ENCODE measurements at regions not wholly inside any gene's neighbourhood (a gene's known extent, or its start where the extent isn't known, plus 50 kb on each side); places are given as distances from the start of the nearest gene placed in this dataset.

DNA sequence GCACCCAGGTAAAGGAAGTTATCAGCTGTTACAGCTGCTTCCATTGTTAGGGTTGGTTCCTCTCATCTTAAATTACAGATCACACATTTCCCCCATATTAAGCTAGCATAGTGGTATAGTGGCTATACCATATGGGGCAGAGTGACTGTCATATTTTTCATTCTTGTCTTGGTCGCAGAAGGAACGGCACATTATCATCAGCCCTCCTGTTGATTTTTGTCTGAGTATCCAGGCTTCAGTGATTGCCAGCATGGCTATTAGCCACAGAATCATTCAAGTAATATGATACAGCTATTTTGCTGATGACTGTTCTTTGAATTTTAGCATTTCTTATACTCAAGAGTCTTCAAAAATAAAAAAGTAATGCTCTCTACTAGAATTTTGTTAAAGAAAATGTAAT is 240.9 kb downstream of the LIG4 start:
- TF ChIP-seq, protein P1, sequence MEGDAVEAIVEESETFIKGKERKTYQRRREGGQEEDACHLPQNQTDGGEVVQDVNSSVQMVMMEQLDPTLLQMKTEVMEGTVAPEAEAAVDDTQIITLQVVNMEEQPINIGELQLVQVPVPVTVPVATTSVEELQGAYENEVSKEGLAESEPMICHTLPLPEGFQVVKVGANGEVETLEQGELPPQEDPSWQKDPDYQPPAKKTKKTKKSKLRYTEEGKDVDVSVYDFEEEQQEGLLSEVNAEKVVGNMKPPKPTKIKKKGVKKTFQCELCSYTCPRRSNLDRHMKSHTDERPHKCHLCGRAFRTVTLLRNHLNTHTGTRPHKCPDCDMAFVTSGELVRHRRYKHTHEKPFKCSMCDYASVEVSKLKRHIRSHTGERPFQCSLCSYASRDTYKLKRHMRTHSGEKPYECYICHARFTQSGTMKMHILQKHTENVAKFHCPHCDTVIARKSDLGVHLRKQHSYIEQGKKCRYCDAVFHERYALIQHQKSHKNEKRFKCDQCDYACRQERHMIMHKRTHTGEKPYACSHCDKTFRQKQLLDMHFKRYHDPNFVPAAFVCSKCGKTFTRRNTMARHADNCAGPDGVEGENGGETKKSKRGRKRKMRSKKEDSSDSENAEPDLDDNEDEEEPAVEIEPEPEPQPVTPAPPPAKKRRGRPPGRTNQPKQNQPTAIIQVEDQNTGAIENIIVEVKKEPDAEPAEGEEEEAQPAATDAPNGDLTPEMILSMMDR (IDR thresholded peaks at IDR 0.05): no peak
- TF ChIP-seq POLR2A (IDR thresholded peaks at IDR 0.05) (no peak), POLR2AphosphoS5 (IDR thresholded peaks at IDR 0.05) (no peak)

All from breast epithelium (tissue), 3 donors.